Lung (tissue), 11 donors: ENCODE measurements at regions not wholly inside any gene's neighbourhood (a gene's known extent, or its start where the extent isn't known, plus 50 kb on each side); places are given as distances from the start of the nearest gene placed in this dataset.
"Not testable (repeated sequence)": the region's sequence is repeated elsewhere in the genome, so short reads cannot be mapped to it uniquely, and the experiment has no call there.

Source experiments
- ATAC-seq: fragments of 200-7000 bp; cut with Tn5 transposase; one replicate; pipeline ENCODE4 v1.9.1; 2020; ENCODE audit warnings: moderate number of reproducible peaks; ENCODE audit not compliant: insufficient read depth, low FRiP score
- DNase-seq, 3 donors: peaks; one replicate each; pipeline ENCODE4 v3.0.0-alpha.2; 2013 to 2017
- H3K27ac ChIP-seq, 2 donors: one replicate each; pipeline ENCODE4 v1.5.1; 2013; ENCODE audit warnings: mild to moderate bottlenecking in 2 of 2, moderate library complexity in 2 of 2, control low read depth in 1 of 2, inconsistent platforms in 1 of 2, low read depth in 1 of 2, low read length in 1 of 2
- H3K27me3 ChIP-seq, 3 donors: one replicate each; pipeline ENCODE4 v1.5.1; 2013; ENCODE audit warnings: low read length in 2 of 3; ENCODE audit not compliant: control insufficient read depth in 3 of 3, insufficient read depth in 3 of 3
- H3K36me3 ChIP-seq, 4 donors: one replicate each; pipeline ENCODE4 v1.5.1; 2013; ENCODE audit warnings: low read length in 4 of 4, mild to moderate bottlenecking in 1 of 4, moderate library complexity in 1 of 4; ENCODE audit not compliant: control insufficient read depth in 4 of 4, insufficient read depth in 4 of 4
- H3K4me1 ChIP-seq, 5 donors: one replicate each; pipeline ENCODE4 v1.5.1; 2013; ENCODE audit warnings: low read length in 5 of 5, mild to moderate bottlenecking in 2 of 5, moderate library complexity in 1 of 5; ENCODE audit not compliant: control insufficient read depth in 5 of 5, insufficient read depth in 5 of 5
- H3K4me3 ChIP-seq: one replicate; pipeline ENCODE4 v1.5.1; 2013; ENCODE audit warnings: mild to moderate bottlenecking, control low read depth, moderate library complexity
- H3K9ac ChIP-seq, 2 donors: one replicate each; pipeline ENCODE4 v1.5.1; 2013; ENCODE audit warnings: low read length in 2 of 2, control low read depth in 1 of 2; ENCODE audit not compliant: insufficient read depth in 1 of 2
- H3K9me3 ChIP-seq, 4 donors: one replicate each; pipeline ENCODE4 v1.5.1; 2013; ENCODE audit warnings: low read length in 3 of 4, mild to moderate bottlenecking in 1 of 4, moderate library complexity in 1 of 4; ENCODE audit not compliant: control insufficient read depth in 4 of 4, insufficient read depth in 3 of 4
- WGBS, 2 donors: extraction: QIAGEN DNeasy Blood & Tissue Kit; methylation state at CpG; one replicate each; pipeline ENCODE4 v1.1.7; 2013; 5-methylcytosine and 5-hydroxymethylcytosine counted together
- TF ChIP-seq, protein P1 (sequence below): IDR thresholded peaks from 2 replicates; pipeline ENCODE4 v1.5.1; 2012; ENCODE audit warnings: mild to moderate bottlenecking; ENCODE audit errors: control extremely low read depth, extremely low read depth
- donor health status: control.
- donor health status: control.
- donor health status: Bipolar disorder and iron deficiency.
- donor health status: healthy.
- donor health status: DM: yes; HTN: yes; CAD: no.

DNA sequence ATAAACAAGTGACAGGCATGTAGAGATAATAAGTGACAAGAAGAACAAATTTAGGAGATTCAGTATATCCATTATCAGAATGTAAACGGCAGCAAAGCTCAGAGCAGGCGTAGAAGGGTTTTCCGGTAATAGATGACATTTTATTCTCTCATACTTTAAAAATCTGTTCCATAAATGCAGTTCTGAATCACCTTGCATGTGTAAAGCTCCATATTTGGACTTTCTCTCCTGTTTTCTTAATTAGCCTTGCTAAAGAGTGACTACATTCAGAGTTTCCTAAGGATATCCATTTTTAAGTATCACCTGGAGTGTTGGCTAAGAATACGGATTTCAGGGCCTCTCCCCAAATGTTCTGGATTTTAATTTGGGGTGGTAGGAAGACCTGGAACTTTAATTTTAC is 122.0 kb downstream of the SPP2 start:
- no peak for DNase-seq
- no peaks in the 10 kb centered on the region for H3K36me3 ChIP-seq
- peaks cover 0 to 6% (median 0%) of the 10 kb centered on the region in 5 donors for H3K4me1 ChIP-seq
- WGBS, 2 donors, result 80 to 89% methylated on average over 4 of the region's 4 CpGs
- H3K9me3 ChIP-seq, result no peaks in the 10 kb centered on the region
- no peak overlapping the region for H3K4me3 ChIP-seq
- H3K27me3 ChIP-seq, result peaks cover 0 to 3% (median 0%) of the 10 kb centered on the region in 3 donors
- no peak overlapping the region for H3K27ac ChIP-seq
- ATAC-seq, result no peak
- TF ChIP-seq, protein P1, sequence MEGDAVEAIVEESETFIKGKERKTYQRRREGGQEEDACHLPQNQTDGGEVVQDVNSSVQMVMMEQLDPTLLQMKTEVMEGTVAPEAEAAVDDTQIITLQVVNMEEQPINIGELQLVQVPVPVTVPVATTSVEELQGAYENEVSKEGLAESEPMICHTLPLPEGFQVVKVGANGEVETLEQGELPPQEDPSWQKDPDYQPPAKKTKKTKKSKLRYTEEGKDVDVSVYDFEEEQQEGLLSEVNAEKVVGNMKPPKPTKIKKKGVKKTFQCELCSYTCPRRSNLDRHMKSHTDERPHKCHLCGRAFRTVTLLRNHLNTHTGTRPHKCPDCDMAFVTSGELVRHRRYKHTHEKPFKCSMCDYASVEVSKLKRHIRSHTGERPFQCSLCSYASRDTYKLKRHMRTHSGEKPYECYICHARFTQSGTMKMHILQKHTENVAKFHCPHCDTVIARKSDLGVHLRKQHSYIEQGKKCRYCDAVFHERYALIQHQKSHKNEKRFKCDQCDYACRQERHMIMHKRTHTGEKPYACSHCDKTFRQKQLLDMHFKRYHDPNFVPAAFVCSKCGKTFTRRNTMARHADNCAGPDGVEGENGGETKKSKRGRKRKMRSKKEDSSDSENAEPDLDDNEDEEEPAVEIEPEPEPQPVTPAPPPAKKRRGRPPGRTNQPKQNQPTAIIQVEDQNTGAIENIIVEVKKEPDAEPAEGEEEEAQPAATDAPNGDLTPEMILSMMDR, result no peak
- no peak overlapping the region for H3K9ac ChIP-seq

DNA sequence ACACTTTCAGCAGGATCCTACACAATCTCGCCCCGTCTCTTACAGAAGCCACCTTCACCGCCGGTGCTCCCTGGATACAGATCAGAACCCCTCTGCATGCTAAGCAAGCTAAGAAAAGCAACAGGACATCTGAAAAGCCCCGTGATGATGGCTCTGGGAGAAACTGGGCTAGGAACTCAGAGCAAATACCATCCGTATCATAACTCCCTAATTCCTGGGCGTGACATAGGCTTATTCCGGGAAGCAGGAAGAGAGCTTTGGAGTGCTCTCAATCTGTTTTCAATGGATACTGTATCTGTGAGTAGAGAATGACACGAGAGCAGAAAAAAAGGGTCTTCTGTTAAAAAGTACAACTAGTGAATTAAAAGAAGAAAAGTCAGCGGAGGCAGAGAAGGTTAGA is 121.6 kb downstream of the SPP2 start:
- no peak overlapping the region for H3K4me3 ChIP-seq
- no peak for ATAC-seq
- no peaks in the 10 kb centered on the region for H3K9me3 ChIP-seq
- H3K27ac ChIP-seq, result no peak overlapping the region
- DNase-seq, result no peak
- H3K27me3 ChIP-seq, result no peaks in the 10 kb centered on the region
- 61 to 77% methylated on average over 10 of the region's 10 CpGs for WGBS, 2 donors
- H3K9ac ChIP-seq, result no peak overlapping the region
- H3K4me1 ChIP-seq, result peaks cover 0 to 6% (median 0%) of the 10 kb centered on the region in 5 donors
- H3K36me3 ChIP-seq, result no peaks in the 10 kb centered on the region
- TF ChIP-seq, protein P1, result no peak

DNA sequence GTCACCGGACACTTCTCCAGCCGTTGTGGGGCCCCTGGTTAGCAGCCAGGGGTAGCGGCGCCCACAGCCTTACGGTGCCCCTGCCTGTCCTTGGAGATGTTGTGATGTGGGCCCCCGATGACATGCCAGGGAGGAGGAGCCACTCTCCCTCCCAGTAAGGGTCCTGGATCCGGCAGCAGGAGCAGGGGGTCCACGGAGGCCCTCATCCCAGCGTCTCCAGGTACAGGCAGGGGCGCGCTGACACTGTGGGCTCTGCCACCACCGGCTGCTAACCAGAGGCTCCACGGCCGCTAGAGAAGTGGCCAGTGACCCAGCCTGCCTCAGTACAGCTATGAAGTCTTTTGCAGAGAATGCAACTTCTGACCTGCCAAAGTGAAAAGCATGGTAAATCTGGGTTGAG is 121.2 kb downstream of the SPP2 start:
- ATAC-seq, result no peak
- Histone ChIP-seq H3K36me3 (no peaks in the 10 kb centered on the region), H3K4me1 (peaks cover 0 to 6% (median 0%) of the 10 kb centered on the region in 5 donors), H3K27ac (no peak overlapping the region), H3K9me3 (no peaks in the 10 kb centered on the region), H3K27me3 (no peaks in the 10 kb centered on the region), H3K4me3 (no peak overlapping the region), H3K9ac (no peak overlapping the region)
- WGBS, 2 donors, result 90 to 92% methylated on average over 14 of the region's 14 CpGs
- TF ChIP-seq, protein P1, result no peak
- no peak for DNase-seq

DNA sequence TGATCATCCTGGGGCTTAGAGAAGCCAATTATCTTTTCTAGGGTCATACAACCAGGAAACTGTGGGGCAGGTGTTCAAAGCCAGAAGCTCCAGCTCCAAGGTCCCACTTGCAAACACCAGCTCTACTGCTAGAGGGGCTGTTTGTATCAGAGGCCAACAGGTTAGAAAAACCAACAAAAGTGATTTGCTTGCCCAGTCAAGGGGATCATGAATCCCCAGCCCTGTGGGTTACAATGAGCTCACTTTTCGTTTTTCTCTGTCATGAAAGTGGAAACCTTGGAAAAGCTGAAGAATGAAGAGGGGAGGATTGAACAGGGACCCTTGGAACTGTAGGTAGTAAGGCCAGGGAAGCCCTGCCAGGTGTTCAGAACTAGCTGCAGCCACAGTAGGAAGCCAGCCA is 119.2 kb downstream of the SPP2 start:
- no peaks in the 10 kb centered on the region for H3K27me3 ChIP-seq
- H3K4me3 ChIP-seq, result no peak overlapping the region
- no peaks in the 10 kb centered on the region for H3K36me3 ChIP-seq
- ATAC-seq, result no peak
- TF ChIP-seq, protein P1, result no peak
- no peak overlapping the region for H3K27ac ChIP-seq
- 73 to 79% methylated on average over 1 of the region's 1 CpG for WGBS, 2 donors
- no peaks in the 10 kb centered on the region for H3K9me3 ChIP-seq
- DNase-seq, result no peak
- no peak overlapping the region for H3K9ac ChIP-seq
- H3K4me1 ChIP-seq, result peaks cover 0 to 6% (median 0%) of the 10 kb centered on the region in 5 donors

DNA sequence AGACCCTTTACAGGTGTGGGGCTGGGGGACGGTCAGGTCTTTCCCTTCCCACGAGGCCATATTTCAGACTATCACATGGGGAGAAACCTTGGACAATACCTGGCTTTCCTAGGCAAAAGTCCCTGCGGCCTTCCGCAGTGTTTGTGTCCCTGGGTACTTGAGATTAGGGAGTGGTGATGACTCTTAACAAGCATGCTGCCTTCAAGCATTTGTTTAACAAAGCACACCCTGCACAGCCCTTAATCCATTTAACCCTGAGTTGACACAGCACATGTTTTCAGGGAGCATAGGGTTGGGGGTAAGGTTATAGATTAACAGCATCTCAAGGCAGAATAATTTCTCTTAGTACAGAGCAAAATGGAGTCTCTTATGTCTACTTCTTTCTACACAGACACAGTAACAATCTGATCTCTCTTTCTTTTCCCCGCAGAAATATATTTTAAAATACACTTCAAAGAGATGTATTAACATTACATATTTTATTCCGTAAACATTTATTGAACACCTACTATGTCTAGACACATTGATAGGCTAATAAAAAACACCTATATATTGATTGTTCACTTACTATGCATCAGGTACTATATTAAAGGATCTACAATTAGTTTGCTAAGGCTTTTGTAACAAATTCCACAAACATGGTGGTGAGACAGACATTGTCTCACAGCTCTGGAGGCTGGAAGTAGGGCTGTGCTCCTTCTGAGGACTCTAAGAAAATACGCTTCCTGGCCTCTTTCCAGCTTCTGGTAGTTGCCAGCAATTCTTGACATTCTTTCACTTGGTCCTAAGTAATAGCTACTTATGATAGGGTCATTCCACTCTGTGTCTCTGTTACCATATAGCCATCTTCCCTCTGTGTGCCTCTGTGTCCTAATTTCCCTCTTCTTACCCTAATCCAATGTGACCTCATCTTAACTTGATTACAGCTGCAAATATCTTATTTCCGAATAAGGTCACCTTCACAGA is 118.4 kb downstream of the SPP2 start:
- H3K27me3 ChIP-seq, H3K4me3 ChIP-seq, H3K27ac ChIP-seq, H3K36me3 ChIP-seq, H3K9ac ChIP-seq, H3K9me3 ChIP-seq, H3K4me1 ChIP-seq: not testable (repeated sequence)
- ATAC-seq, result peak; percentile 57
- 49 to 65% methylated on average over 8 of the region's 8 CpGs for WGBS, 2 donors
- DNase-seq, result peak; percentile 62 to 83 (median 75)
